ENCODE measurements at regions not wholly inside any gene's neighbourhood (a gene's known extent, or its start where the extent isn't known, plus 50 kb on each side); places are given as distances from the start of the nearest gene placed in this dataset.
"Not testable (repeated sequence)": the region's sequence is repeated elsewhere in the genome, so short reads cannot be mapped to it uniquely, and the experiment has no call there.

GRCh38 chr10:46803082-46803481 lies 108.1 kb upstream of the PTPN20 start:
- TF ChIP-seq, protein P1, sequence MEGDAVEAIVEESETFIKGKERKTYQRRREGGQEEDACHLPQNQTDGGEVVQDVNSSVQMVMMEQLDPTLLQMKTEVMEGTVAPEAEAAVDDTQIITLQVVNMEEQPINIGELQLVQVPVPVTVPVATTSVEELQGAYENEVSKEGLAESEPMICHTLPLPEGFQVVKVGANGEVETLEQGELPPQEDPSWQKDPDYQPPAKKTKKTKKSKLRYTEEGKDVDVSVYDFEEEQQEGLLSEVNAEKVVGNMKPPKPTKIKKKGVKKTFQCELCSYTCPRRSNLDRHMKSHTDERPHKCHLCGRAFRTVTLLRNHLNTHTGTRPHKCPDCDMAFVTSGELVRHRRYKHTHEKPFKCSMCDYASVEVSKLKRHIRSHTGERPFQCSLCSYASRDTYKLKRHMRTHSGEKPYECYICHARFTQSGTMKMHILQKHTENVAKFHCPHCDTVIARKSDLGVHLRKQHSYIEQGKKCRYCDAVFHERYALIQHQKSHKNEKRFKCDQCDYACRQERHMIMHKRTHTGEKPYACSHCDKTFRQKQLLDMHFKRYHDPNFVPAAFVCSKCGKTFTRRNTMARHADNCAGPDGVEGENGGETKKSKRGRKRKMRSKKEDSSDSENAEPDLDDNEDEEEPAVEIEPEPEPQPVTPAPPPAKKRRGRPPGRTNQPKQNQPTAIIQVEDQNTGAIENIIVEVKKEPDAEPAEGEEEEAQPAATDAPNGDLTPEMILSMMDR (IDR thresholded peaks at IDR 0.05; ENCODE audit: insufficient read depth, low read length), result not testable (repeated sequence)
- not testable (repeated sequence) for TF ChIP-seq POLR2AphosphoS5, GABPA (IDR thresholded peaks at IDR 0.05; ENCODE audit: low read depth)
- TF ChIP-seq, protein P2, sequence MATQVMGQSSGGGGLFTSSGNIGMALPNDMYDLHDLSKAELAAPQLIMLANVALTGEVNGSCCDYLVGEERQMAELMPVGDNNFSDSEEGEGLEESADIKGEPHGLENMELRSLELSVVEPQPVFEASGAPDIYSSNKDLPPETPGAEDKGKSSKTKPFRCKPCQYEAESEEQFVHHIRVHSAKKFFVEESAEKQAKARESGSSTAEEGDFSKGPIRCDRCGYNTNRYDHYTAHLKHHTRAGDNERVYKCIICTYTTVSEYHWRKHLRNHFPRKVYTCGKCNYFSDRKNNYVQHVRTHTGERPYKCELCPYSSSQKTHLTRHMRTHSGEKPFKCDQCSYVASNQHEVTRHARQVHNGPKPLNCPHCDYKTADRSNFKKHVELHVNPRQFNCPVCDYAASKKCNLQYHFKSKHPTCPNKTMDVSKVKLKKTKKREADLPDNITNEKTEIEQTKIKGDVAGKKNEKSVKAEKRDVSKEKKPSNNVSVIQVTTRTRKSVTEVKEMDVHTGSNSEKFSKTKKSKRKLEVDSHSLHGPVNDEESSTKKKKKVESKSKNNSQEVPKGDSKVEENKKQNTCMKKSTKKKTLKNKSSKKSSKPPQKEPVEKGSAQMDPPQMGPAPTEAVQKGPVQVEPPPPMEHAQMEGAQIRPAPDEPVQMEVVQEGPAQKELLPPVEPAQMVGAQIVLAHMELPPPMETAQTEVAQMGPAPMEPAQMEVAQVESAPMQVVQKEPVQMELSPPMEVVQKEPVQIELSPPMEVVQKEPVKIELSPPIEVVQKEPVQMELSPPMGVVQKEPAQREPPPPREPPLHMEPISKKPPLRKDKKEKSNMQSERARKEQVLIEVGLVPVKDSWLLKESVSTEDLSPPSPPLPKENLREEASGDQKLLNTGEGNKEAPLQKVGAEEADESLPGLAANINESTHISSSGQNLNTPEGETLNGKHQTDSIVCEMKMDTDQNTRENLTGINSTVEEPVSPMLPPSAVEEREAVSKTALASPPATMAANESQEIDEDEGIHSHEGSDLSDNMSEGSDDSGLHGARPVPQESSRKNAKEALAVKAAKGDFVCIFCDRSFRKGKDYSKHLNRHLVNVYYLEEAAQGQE (IDR thresholded peaks at IDR 0.05; ENCODE audit: insufficient replicate concordance, low read depth), result not testable (repeated sequence)
